Tibial artery (tissue), 4 donors: ENCODE measurements at regions not wholly inside any gene's neighbourhood (a gene's known extent, or its start where the extent isn't known, plus 50 kb on each side); places are given as distances from the start of the nearest gene placed in this dataset.

Experiments
- DNase-seq, 2 donors: peaks; one replicate each; pipeline ENCODE4 v3.0.0-alpha.2; 2019
- H3K27ac ChIP-seq, 2 donors: fragments of 200-600 bp; sonication (generic) in 1 of 2; 1 replicate in 1 of 2; 2 replicates in 1 of 2; pipeline ENCODE4 v1.5.1; 2018 to 2019; ENCODE audit warnings: mild to moderate bottlenecking in 1 of 2
- H3K27me3 ChIP-seq, 2 donors: fragments of 200-600 bp; sonication (generic) in 1 of 2; one replicate each; pipeline versions ENCODE4 v1.5.1 to v1.6.0; 2016 to 2019
- H3K36me3 ChIP-seq, 3 donors: fragments of 200-600 bp; sonication (generic) in 2 of 3; one replicate each; pipeline ENCODE4 v1.5.1; 2016 to 2019; ENCODE audit warnings: mild to moderate bottlenecking in 2 of 3
- H3K4me1 ChIP-seq, 4 donors: fragments of 200-600 bp; sonication (generic) in 2 of 4; 1 replicate in 3 of 4; 2 replicates in 1 of 4; pipeline ENCODE4 v1.5.1; 2016 to 2019
- H3K4me3 ChIP-seq, 2 donors: fragments of 200-600 bp; sonication (generic) in 1 of 2; 1 replicate in 1 of 2; 2 replicates in 1 of 2; pipeline ENCODE4 v1.5.1; 2018 to 2019; ENCODE audit warnings: mild to moderate bottlenecking in 2 of 2
- H3K9me3 ChIP-seq, 3 donors: fragments of 200-600 bp; sonication (generic) in 1 of 3; one replicate each; pipeline ENCODE4 v1.5.1; 2016 to 2019
- CTCF ChIP-seq, 2 experiments: fragments of 200-600 bp in 1 of 2; fragments of 450-650 bp in 1 of 2; IDR thresholded peaks; one replicate each; pipeline ENCODE4 v1.5.1; 2017 to 2019; ENCODE audit warnings: antibody characterized with exemption in 2 of 2, mild to moderate bottlenecking in 1 of 2, moderate library complexity in 1 of 2
- intact Hi-C: fragments of 100-400 bp; cut with DNase I; formaldehyde crosslinking; loops from one replicate; pipeline ENCODE4 v1.15.0; 2023; ENCODE audit warnings: low total_unique reads

DNA sequence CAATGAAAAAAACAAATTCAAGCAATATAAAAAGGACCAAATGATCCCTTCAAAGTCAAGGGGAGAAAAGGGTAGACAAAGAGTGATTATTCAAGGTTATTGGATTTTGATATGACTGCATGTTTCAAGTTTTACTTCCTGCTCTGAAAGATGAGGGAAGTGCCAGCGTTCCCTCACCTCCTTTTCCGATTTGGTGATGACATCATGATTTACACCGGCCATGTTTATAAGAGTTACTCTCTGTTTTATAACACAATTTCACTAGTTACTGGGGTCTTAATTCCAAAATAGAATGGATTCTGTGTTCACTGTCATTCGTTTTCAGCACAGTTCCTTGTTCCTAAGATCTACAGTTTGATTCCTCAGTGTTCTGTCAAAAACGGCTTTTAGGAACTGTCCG, 60.5 kb upstream of the CPXM2 start:
- H3K27me3 ChIP-seq, result peaks cover 0 to 15% of the 10 kb centered on the region in 2 donors
- no peak overlapping the region for H3K4me3 ChIP-seq
- no peaks in the 10 kb centered on the region for H3K36me3 ChIP-seq
- H3K9me3 ChIP-seq, result no peaks in the 10 kb centered on the region
- no peak for TF ChIP-seq CTCF (IDR thresholded peaks at IDR 0.05)
- no peak overlapping the region for H3K27ac ChIP-seq
- no peak for DNase-seq
- H3K4me1 ChIP-seq, result no peaks in the 10 kb centered on the region
- intact Hi-C loops, result no loop called here

DNA sequence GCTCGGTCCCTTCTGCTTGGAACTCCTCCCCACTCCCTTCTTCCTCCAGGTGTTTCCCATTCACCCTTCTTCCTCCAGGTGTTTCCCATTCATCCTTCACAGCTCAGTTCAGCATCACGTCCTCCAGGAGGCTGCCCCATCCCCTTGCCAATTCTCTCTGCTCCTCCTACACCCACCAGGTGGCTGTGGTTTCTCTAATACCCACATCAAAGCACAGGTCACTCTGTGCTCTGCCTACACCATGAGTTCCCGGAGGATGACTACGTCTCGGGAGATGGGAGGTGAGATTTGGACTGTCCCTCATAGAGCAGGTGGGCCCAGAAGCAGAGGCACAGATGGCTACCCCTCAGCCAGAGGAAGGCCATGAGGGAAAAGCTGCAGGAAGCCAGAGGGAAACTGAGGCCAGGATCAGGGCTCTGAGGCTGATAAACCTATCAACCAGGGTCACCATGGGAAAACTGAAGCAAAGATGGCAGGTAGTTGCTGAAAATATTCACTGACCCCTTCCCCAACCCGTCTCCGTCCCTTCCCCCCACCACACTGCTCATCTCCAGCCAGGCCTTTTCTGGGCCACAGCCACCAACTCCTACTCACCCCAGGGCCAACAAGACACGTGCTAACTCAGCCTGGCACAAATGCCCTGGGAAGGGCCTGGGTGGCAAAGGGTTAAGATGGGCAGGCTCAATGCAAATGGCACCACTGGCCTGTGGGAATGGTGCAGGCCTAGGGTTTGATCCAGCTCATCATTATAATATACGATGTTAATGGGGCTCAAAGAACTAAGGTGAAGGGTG, 56.6 kb upstream of the CPXM2 start:
- TF ChIP-seq CTCF (IDR thresholded peaks at IDR 0.05), result no peak
- H3K4me1 ChIP-seq, result no peaks in the 10 kb centered on the region
- H3K36me3 ChIP-seq, result no peaks in the 10 kb centered on the region
- H3K27ac ChIP-seq, result no peak overlapping the region
- H3K27me3 ChIP-seq, result peaks cover 0 to 12% of the 10 kb centered on the region in 2 donors
- no peak overlapping the region for H3K4me3 ChIP-seq
- no peak for DNase-seq
- H3K9me3 ChIP-seq, result no peaks in the 10 kb centered on the region
- intact Hi-C loops, result no loop called here

GRCh38 chr10:123945325-123945920, 53.8 kb upstream of the CPXM2 start:
- TF ChIP-seq CTCF (IDR thresholded peaks at IDR 0.05), result no peak
- peak in 1 of 2 donors; percentile 29 for DNase-seq
- Histone ChIP-seq H3K36me3 (no peaks in the 10 kb centered on the region), H3K27me3 (peaks cover 0 to 8% of the 10 kb centered on the region in 2 donors), H3K4me3 (no peak overlapping the region), H3K4me1 (no peaks in the 10 kb centered on the region), H3K9me3 (no peaks in the 10 kb centered on the region), H3K27ac (no peak overlapping the region)
- intact Hi-C loops, result no loop called here

GRCh38 chr10:123944661-123945060, 53.1 kb upstream of the CPXM2 start:
- Histone ChIP-seq H3K27ac (no peak overlapping the region), H3K9me3 (no peaks in the 10 kb centered on the region), H3K36me3 (no peaks in the 10 kb centered on the region), H3K4me3 (no peak overlapping the region), H3K27me3 (peaks cover 0 to 14% of the 10 kb centered on the region in 2 donors), H3K4me1 (no peaks in the 10 kb centered on the region)
- intact Hi-C loops, result no loop called here
- no peak for TF ChIP-seq CTCF (IDR thresholded peaks at IDR 0.05)
- no peak for DNase-seq

DNA sequence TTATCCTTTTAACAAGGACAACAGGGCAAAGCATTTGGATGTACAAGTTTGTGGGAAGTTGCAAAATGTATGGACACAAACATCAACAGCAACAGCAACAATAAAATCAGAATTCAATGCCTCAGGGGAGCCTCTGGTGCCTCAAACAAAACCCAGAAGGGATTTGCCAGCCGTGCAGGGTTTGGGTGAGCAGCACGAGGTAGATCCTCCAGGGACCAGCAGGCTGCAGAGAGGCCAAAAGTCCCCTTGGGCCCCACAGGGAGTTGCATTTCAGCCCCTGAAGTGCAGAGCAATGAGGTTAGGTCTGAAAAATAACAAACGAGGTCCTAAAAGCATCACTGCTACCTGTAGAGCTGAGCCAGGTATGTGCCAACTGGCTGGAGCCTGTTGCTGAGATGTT, 51.7 kb upstream of the CPXM2 start:
- no peak overlapping the region for H3K27ac ChIP-seq
- H3K4me1 ChIP-seq, result no peaks in the 10 kb centered on the region
- no peaks in the 10 kb centered on the region for H3K9me3 ChIP-seq
- intact Hi-C loops, result no loop called here
- peak in 1 of 2 donors; percentile 33 for DNase-seq
- H3K27me3 ChIP-seq, result peaks cover 0 to 14% of the 10 kb centered on the region in 2 donors
- no peak for TF ChIP-seq CTCF (IDR thresholded peaks at IDR 0.05)
- H3K36me3 ChIP-seq, result no peaks in the 10 kb centered on the region
- H3K4me3 ChIP-seq, result no peak overlapping the region
